HEK293 (cell line): ENCODE measurements at regions not wholly inside any gene's neighbourhood (a gene's known extent, or its start where the extent isn't known, plus 50 kb on each side); places are given as distances from the start of the nearest gene placed in this dataset.

ENCODE experiments used
- CTCF ChIA-PET: fragments of 350-600 bp; formaldehyde crosslinking; extraction: SDS; loops from one replicate; lab custom pipeline; 2021; ENCODE audit warnings: antibody characterized with exemption; lab: Yijun Ruan, JAX
- POLR2A ChIA-PET: fragments of 300-600 bp; formaldehyde crosslinking; extraction: SDS; loops from one replicate; lab custom pipeline; 2020; ENCODE audit warnings: antibody characterized with exemption, inconsistent platforms; lab: Yijun Ruan, JAX
- H3K27ac ChIP-seq: fragments of 200-500 bp; sonication (Bioruptor generic); 2 replicates; pipeline ENCODE4 v1.5.1; 2014; ENCODE audit warnings: low read depth, low read length, control low read depth, inconsistent platforms; ENCODE audit errors: extremely low read depth
- H3K36me3 ChIP-seq, 2 experiments: fragments of 200-500 bp in 1 of 2; sonication (Bioruptor generic) in 1 of 2; 1 replicate in 1 of 2; 2 replicates in 1 of 2; pipeline ENCODE4 v1.5.1; 2014 to 2017; ENCODE audit warnings: inconsistent platforms in 2 of 2, low read length in 2 of 2; ENCODE audit not compliant: control insufficient read depth in 2 of 2, insufficient read depth in 1 of 2
- H3K4me1 ChIP-seq: fragments of 200-500 bp; sonication (Bioruptor generic); 2 replicates; pipeline ENCODE4 v1.5.1; 2014; ENCODE audit warnings: mild to moderate bottlenecking, low read length, inconsistent platforms; ENCODE audit not compliant: control insufficient read depth, insufficient read depth
- H3K4me3 ChIP-seq: 2 replicates; pipeline ENCODE4 v1.5.1; 2011; ENCODE audit warnings: low read depth, mild to moderate bottlenecking, control low read depth, low read length, moderate library complexity
- H3K9me3 ChIP-seq: fragments of 200-500 bp; sonication (Bioruptor generic); 2 replicates; pipeline ENCODE4 v1.5.1; 2014; ENCODE audit warnings: low read depth, low read length, inconsistent platforms; ENCODE audit not compliant: control insufficient read depth, insufficient read depth
- GFI1B ChIP-seq: fragments of 450-650 bp; formaldehyde crosslinking; IDR thresholded peaks from 2 replicates; pipeline ENCODE4 v1.5.1; 2016; ENCODE audit warnings: missing biosample characterization, missing genetic modification characterization
- KLF17 ChIP-seq: fragments of 450-650 bp; formaldehyde crosslinking; IDR thresholded peaks from 2 replicates; pipeline ENCODE4 v1.5.1; 2016; ENCODE audit warnings: missing biosample characterization, missing genetic modification characterization
- KLF7 ChIP-seq: fragments of 450-650 bp; formaldehyde crosslinking; IDR thresholded peaks from 2 replicates; pipeline ENCODE4 v1.5.1; 2016; ENCODE audit warnings: missing biosample characterization, missing genetic modification characterization, borderline replicate concordance
- PBX3 ChIP-seq: sonication (generic); formaldehyde crosslinking; IDR thresholded peaks from 2 replicates; pipeline ENCODE4 v1.8.1; 2022; ENCODE audit warnings: mild to moderate bottlenecking, moderate library complexity, missing genetic modification reagents
- PRDM1 ChIP-seq: fragments of 450-650 bp; formaldehyde crosslinking; IDR thresholded peaks from 2 replicates; pipeline ENCODE4; 2016; ENCODE audit warnings: missing biosample characterization, missing genetic modification characterization
- PRDM2 ChIP-seq: fragments of 450-650 bp; formaldehyde crosslinking; IDR thresholded peaks from 2 replicates; pipeline ENCODE4 v1.5.1; 2016; ENCODE audit warnings: missing biosample characterization, missing genetic modification characterization, borderline replicate concordance
- SCRT2 ChIP-seq: fragments of 450-650 bp; formaldehyde crosslinking; IDR thresholded peaks from 2 replicates; pipeline ENCODE4 v1.5.1; 2016; ENCODE audit warnings: missing biosample characterization, missing genetic modification characterization
- WT1 ChIP-seq: fragments of 450-650 bp; formaldehyde crosslinking; IDR thresholded peaks from 2 replicates; pipeline ENCODE4 v1.5.1; 2016; ENCODE audit warnings: missing biosample characterization, missing genetic modification characterization
- ZBTB11 ChIP-seq: fragments of 450-650 bp; formaldehyde crosslinking; conservative IDR thresholded peaks from 2 replicates; pipeline ENCODE4 v1.5.1; 2016; ENCODE audit warnings: low read depth, missing biosample characterization, missing genetic modification characterization
- ZBTB7A ChIP-seq: fragments of 450-650 bp; formaldehyde crosslinking; IDR thresholded peaks from 2 replicates; pipeline ENCODE4 v1.5.1; 2016; ENCODE audit warnings: low read depth, missing biosample characterization, missing genetic modification characterization
- ZFP3 ChIP-seq: fragments of 450-650 bp; formaldehyde crosslinking; IDR thresholded peaks from 2 replicates; pipeline ENCODE4 v1.5.1; 2016; ENCODE audit warnings: low read depth, missing biosample characterization, missing genetic modification characterization
- ZIC2 ChIP-seq: fragments of 450-650 bp; formaldehyde crosslinking; IDR thresholded peaks from 2 replicates; pipeline ENCODE4 v1.5.1; 2016; ENCODE audit warnings: missing biosample characterization, missing genetic modification characterization
- ZNF133 ChIP-seq: fragments of 450-650 bp; formaldehyde crosslinking; IDR thresholded peaks from 2 replicates; pipeline ENCODE4 v1.5.1; 2016; ENCODE audit warnings: missing biosample characterization, missing genetic modification characterization
- ZNF138 ChIP-seq: fragments of 450-650 bp; formaldehyde crosslinking; IDR thresholded peaks from 2 replicates; pipeline ENCODE4 v1.5.1; 2016; ENCODE audit warnings: missing biosample characterization, missing genetic modification characterization, borderline replicate concordance
- ZNF146 ChIP-seq: fragments of 450-650 bp; formaldehyde crosslinking; IDR thresholded peaks from 2 replicates; pipeline ENCODE4 v1.5.1; 2016; ENCODE audit warnings: missing biosample characterization, missing genetic modification characterization
- ZNF169 ChIP-seq: fragments of 450-650 bp; formaldehyde crosslinking; IDR thresholded peaks from 2 replicates; pipeline ENCODE4 v1.5.1; 2016; ENCODE audit warnings: missing biosample characterization, missing genetic modification characterization
- ZNF2 ChIP-seq: fragments of 450-650 bp; formaldehyde crosslinking; IDR thresholded peaks from 2 replicates; pipeline ENCODE4 v1.5.1; 2016; ENCODE audit warnings: missing biosample characterization, missing genetic modification characterization
- ZNF266 ChIP-seq: fragments of 450-650 bp; formaldehyde crosslinking; IDR thresholded peaks from 2 replicates; pipeline ENCODE4 v1.5.1; 2016; ENCODE audit warnings: missing biosample characterization, missing genetic modification characterization, low read depth
- ZNF473 ChIP-seq: fragments of 450-650 bp; formaldehyde crosslinking; IDR thresholded peaks from 2 replicates; pipeline ENCODE4 v1.5.1; 2017; ENCODE audit warnings: missing biosample characterization, missing genetic modification characterization
- ZNF560 ChIP-seq: fragments of 450-650 bp; formaldehyde crosslinking; IDR thresholded peaks from 2 replicates; pipeline ENCODE4 v1.5.1; 2017; ENCODE audit warnings: missing biosample characterization, missing genetic modification characterization, borderline replicate concordance
- ZNF585B ChIP-seq: fragments of 450-650 bp; formaldehyde crosslinking; IDR thresholded peaks from 2 replicates; pipeline ENCODE4 v1.5.1; 2016; ENCODE audit warnings: missing biosample characterization, missing genetic modification characterization
- ZNF610 ChIP-seq: fragments of 450-650 bp; formaldehyde crosslinking; IDR thresholded peaks from 2 replicates; pipeline ENCODE4 v1.5.1; 2016; ENCODE audit warnings: missing biosample characterization, missing genetic modification characterization, borderline replicate concordance
- ZNF654 ChIP-seq: fragments of 450-650 bp; formaldehyde crosslinking; IDR thresholded peaks from 2 replicates; pipeline ENCODE4 v1.5.1; 2016; ENCODE audit warnings: low read depth, missing biosample characterization, missing genetic modification characterization
- ZNF747 ChIP-seq: fragments of 450-650 bp; formaldehyde crosslinking; IDR thresholded peaks from 2 replicates; pipeline ENCODE4 v1.5.1; 2016; ENCODE audit warnings: missing biosample characterization, missing genetic modification characterization
- ZXDB ChIP-seq: fragments of 450-650 bp; formaldehyde crosslinking; IDR thresholded peaks from 2 replicates; pipeline ENCODE4 v1.5.1; 2016; ENCODE audit warnings: missing biosample characterization, missing genetic modification characterization

- TF ChIP-seq PRDM2 (tag by site-specific recombination) (no peak), PBX3 (no peak), ZBTB7A (tag by site-specific recombination) (no peak), GFI1B (tag by site-specific recombination) (no peak), ZNF169 (no peak), ZFP3 (tag by site-specific recombination) (no peak), ZNF585B (tag by site-specific recombination) (no peak), KLF7 (tag by site-specific recombination) (no peak), ZNF133 (tag by site-specific recombination) (no peak), ZNF747 (no peak), ZNF473 (tag by site-specific recombination) (no peak), KLF17 (no peak), ZNF560 (tag by site-specific recombination) (no peak), ZNF146 (tag by site-specific recombination) (no peak), ZNF266 (no peak)
- no peaks in the 10 kb centered on the region for H3K4me1 ChIP-seq
- H3K27ac ChIP-seq, result no peak overlapping the region
- no peaks in the 10 kb centered on the region for H3K9me3 ChIP-seq
- POLR2A ChIA-PET, result no interaction called here
- CTCF ChIA-PET, result interaction anchor here (0.8 to 1.1 kb wide), 2 partner anchors 23 to 382 kb away, joined by 3 read pairs; no protein-coding TSS in a partner anchor
- H3K4me3 ChIP-seq, result no peak overlapping the region
- H3K36me3 ChIP-seq, result no peaks in the 10 kb centered on the region
Measured at GRCh38 chr2:236894791-236895190, 190.9 kb upstream of the COPS8 start.

GRCh38 chr2:236895497-236895896 lies 190.2 kb upstream of the COPS8 start:
- CTCF ChIA-PET, result interaction anchor here (0.8 to 1.1 kb wide), 2 partner anchors 23 to 383 kb away, joined by 3 read pairs; no protein-coding TSS in a partner anchor
- Histone ChIP-seq H3K9me3 (no peaks in the 10 kb centered on the region), H3K27ac (no peak overlapping the region), H3K4me1 (no peaks in the 10 kb centered on the region), H3K36me3 (no peaks in the 10 kb centered on the region), H3K4me3 (no peak overlapping the region)
- POLR2A ChIA-PET, result no interaction called here
- TF ChIP-seq ZBTB11 (tag by site-specific recombination) (no peak), ZIC2 (no peak), PRDM1 (tag by site-specific recombination) (no peak), ZNF138 (tag by site-specific recombination) (no peak), SCRT2 (tag by site-specific recombination) (no peak), ZNF610 (tag by site-specific recombination) (no peak), WT1 (no peak), ZNF654 (no peak), ZXDB (tag by site-specific recombination) (no peak), ZNF2 (tag by site-specific recombination) (no peak)
